Middle frontal gyrus (tissue), 1 donor: ENCODE measurements at regions not wholly inside any gene's neighbourhood (a gene's known extent, or its start where the extent isn't known, plus 50 kb on each side); places are given as distances from the start of the nearest gene placed in this dataset.

ENCODE experiments used
- DNase-seq: peaks from one replicate; pipeline ENCODE4 v3.0.0-alpha.2; 2015; ENCODE audit warnings: low spot score; ENCODE audit errors: extremely low spot score

- no peak for DNase-seq
Measured at GRCh38 chr7:121456785-121457359, 60.8 kb upstream of the FAM3C start.

GRCh38 chr7:121456015-121456414 is 59.9 kb upstream of the FAM3C start:
- DNase-seq, result no peak

GRCh38 chr7:121452389-121452788 is 56.3 kb upstream of the FAM3C start:
- DNase-seq, result no peak

- no peak for DNase-seq
Measured at GRCh38 chr7:121451367-121452094, 55.4 kb upstream of the FAM3C start.

- no peak for DNase-seq
Measured at GRCh38 chr7:121450631-121451198, 54.6 kb upstream of the FAM3C start.

GRCh38 chr7:121449735-121450240 is 53.7 kb upstream of the FAM3C start:
- no peak for DNase-seq

- DNase-seq, result no peak
Measured at GRCh38 chr7:121449329-121449728, 53.2 kb upstream of the FAM3C start.

GRCh38 chr7:121448429-121448828 is 52.3 kb upstream of the FAM3C start:
- DNase-seq, result no peak

- no peak for DNase-seq
Measured at GRCh38 chr7:121447911-121448300, 51.8 kb upstream of the FAM3C start.

- DNase-seq, result no peak
Measured at GRCh38 chr7:121447243-121447910, 51.3 kb upstream of the FAM3C start.

GRCh38 chr7:121446526-121446925 is 50.4 kb upstream of the FAM3C start:
- no peak for DNase-seq
